ENCODE measurements at regions not wholly inside any gene's neighbourhood (a gene's known extent, or its start where the extent isn't known, plus 50 kb on each side); places are given as distances from the start of the nearest gene placed in this dataset.

DNA sequence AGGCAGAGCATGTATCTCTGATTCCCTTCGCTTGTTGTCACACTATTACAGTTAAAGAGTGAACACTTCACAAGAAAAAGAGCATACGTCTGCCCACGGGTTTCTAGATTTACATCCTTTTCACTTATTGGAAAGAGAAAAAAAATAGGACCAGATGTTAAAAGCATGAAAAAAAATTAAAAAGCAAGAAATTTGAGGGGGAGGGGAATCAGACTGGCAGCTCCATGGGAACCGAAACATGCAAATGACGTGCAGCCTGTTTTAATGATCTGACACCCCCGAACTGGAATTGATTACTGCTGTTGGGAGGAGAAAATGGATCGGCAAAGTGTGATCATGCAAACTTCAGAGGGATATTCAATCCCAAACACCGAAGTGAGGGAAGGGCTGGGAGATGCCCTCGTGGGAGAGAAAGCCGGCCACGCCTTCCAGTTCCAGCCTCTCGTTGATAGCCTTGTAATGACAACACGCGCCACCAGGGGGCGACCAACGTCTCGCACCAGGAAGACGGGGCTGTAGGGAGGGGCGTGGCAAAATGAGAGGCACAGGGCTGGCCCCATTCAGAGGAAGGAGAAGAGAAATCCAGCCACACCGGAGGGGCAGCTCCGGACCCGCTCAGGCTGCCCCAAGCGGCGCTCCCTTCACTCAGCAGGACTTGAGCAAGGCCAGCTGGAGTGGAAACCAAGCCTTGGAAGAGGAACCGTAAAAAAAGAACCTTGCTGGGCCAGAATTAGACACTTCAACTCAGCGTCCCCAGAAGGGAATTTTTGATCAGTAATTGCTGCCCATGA is 53.8 kb upstream of the SYT13 start:
- H3K27ac ChIP-seq (ENCODE audit: low read depth in 1 of 2, low read length in 2 of 2): no peak overlapping the region
- TF ChIP-seq JUND (IDR thresholded peaks at IDR 0.05): no peak
- TF ChIP-seq, protein P1, sequence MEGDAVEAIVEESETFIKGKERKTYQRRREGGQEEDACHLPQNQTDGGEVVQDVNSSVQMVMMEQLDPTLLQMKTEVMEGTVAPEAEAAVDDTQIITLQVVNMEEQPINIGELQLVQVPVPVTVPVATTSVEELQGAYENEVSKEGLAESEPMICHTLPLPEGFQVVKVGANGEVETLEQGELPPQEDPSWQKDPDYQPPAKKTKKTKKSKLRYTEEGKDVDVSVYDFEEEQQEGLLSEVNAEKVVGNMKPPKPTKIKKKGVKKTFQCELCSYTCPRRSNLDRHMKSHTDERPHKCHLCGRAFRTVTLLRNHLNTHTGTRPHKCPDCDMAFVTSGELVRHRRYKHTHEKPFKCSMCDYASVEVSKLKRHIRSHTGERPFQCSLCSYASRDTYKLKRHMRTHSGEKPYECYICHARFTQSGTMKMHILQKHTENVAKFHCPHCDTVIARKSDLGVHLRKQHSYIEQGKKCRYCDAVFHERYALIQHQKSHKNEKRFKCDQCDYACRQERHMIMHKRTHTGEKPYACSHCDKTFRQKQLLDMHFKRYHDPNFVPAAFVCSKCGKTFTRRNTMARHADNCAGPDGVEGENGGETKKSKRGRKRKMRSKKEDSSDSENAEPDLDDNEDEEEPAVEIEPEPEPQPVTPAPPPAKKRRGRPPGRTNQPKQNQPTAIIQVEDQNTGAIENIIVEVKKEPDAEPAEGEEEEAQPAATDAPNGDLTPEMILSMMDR (IDR thresholded peaks at IDR 0.05; ENCODE audit: low read depth, low read length, missing input control): peak; percentile 91
- peak; percentile 40 for TF ChIP-seq YY1 (IDR thresholded peaks at IDR 0.05)
- no peak for TF ChIP-seq TAF1 (conservative IDR thresholded peaks at IDR 0.05)
- TF ChIP-seq, protein P2, sequence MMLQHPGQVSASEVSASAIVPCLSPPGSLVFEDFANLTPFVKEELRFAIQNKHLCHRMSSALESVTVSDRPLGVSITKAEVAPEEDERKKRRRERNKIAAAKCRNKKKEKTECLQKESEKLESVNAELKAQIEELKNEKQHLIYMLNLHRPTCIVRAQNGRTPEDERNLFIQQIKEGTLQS (IDR thresholded peaks at IDR 0.05): no peak
- TF ChIP-seq NR2F2 (IDR thresholded peaks at IDR 0.05): no peak
- no peak for TF ChIP-seq EGR1 (IDR thresholded peaks at IDR 0.05; ENCODE audit: low read depth in 2 of 2)
- peak; percentile 87 to 90 for TF ChIP-seq RAD21 (IDR thresholded peaks at IDR 0.05)
- TF ChIP-seq FOXA1 (IDR thresholded peaks at IDR 0.05): no peak
- TF ChIP-seq, protein P3, sequence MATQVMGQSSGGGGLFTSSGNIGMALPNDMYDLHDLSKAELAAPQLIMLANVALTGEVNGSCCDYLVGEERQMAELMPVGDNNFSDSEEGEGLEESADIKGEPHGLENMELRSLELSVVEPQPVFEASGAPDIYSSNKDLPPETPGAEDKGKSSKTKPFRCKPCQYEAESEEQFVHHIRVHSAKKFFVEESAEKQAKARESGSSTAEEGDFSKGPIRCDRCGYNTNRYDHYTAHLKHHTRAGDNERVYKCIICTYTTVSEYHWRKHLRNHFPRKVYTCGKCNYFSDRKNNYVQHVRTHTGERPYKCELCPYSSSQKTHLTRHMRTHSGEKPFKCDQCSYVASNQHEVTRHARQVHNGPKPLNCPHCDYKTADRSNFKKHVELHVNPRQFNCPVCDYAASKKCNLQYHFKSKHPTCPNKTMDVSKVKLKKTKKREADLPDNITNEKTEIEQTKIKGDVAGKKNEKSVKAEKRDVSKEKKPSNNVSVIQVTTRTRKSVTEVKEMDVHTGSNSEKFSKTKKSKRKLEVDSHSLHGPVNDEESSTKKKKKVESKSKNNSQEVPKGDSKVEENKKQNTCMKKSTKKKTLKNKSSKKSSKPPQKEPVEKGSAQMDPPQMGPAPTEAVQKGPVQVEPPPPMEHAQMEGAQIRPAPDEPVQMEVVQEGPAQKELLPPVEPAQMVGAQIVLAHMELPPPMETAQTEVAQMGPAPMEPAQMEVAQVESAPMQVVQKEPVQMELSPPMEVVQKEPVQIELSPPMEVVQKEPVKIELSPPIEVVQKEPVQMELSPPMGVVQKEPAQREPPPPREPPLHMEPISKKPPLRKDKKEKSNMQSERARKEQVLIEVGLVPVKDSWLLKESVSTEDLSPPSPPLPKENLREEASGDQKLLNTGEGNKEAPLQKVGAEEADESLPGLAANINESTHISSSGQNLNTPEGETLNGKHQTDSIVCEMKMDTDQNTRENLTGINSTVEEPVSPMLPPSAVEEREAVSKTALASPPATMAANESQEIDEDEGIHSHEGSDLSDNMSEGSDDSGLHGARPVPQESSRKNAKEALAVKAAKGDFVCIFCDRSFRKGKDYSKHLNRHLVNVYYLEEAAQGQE (IDR thresholded peaks at IDR 0.05): no peak
- TF ChIP-seq RXRA (IDR thresholded peaks at IDR 0.05): no peak
- TF ChIP-seq, protein P4, sequence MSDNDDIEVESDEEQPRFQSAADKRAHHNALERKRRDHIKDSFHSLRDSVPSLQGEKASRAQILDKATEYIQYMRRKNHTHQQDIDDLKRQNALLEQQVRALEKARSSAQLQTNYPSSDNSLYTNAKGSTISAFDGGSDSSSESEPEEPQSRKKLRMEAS (IDR thresholded peaks at IDR 0.05): no peak
- TF ChIP-seq, protein P5, sequence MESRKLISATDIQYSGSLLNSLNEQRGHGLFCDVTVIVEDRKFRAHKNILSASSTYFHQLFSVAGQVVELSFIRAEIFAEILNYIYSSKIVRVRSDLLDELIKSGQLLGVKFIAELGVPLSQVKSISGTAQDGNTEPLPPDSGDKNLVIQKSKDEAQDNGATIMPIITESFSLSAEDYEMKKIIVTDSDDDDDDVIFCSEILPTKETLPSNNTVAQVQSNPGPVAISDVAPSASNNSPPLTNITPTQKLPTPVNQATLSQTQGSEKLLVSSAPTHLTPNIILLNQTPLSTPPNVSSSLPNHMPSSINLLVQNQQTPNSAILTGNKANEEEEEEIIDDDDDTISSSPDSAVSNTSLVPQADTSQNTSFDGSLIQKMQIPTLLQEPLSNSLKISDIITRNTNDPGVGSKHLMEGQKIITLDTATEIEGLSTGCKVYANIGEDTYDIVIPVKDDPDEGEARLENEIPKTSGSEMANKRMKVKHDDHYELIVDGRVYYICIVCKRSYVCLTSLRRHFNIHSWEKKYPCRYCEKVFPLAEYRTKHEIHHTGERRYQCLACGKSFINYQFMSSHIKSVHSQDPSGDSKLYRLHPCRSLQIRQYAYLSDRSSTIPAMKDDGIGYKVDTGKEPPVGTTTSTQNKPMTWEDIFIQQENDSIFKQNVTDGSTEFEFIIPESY (IDR thresholded peaks at IDR 0.05): no peak

More for the DNA sequence above, 53.8 kb upstream of the SYT13 start:
- no peaks in the 10 kb centered on the region for H3K9me3 ChIP-seq (ENCODE audit: control insufficient read depth in 4 of 4, low read length in 3 of 4)
- peak; percentile 95 for DNase-seq (ENCODE audit: low spot score)
- peaks cover 0 to 8% (median 3%) of the 10 kb centered on the region in 4 donors for H3K4me1 ChIP-seq (ENCODE audit: control insufficient read depth in 4 of 4, insufficient read depth in 4 of 4, low read length in 3 of 4)
- 15% methylated on average over 26 of the region's 26 CpGs for WGBS
- no peaks in the 10 kb centered on the region for H3K36me3 ChIP-seq (ENCODE audit: control insufficient read depth in 4 of 4, insufficient read depth in 3 of 4, low read depth in 1 of 4, low read length in 3 of 4)
- no peak overlapping the region for H3K9ac ChIP-seq (ENCODE audit: low read depth in 1 of 2, low read length in 2 of 2)
- peaks cover 0 to 3% (median 0%) of the 10 kb centered on the region in 4 donors for H3K27me3 ChIP-seq (ENCODE audit: control insufficient read depth in 4 of 4, insufficient read depth in 4 of 4, low read length in 3 of 4)
- no peak overlapping the region for H3K4me3 ChIP-seq (ENCODE audit: low read depth in 1 of 3, low read length in 3 of 3)

All from liver (tissue), 8 donors.